ENCODE measurements at regions not wholly inside any gene's neighbourhood (a gene's known extent, or its start where the extent isn't known, plus 50 kb on each side); places are given as distances from the start of the nearest gene placed in this dataset.

GRCh38 chr14:27242874-27243273 is 645.0 kb upstream of the NOVA1 start:
- Histone ChIP-seq H3K14ac (replicated peaks; ENCODE audit: low read depth, low read length) (no peak overlapping the region), H3K4ac (ENCODE audit: low read depth, low read length) (no peak overlapping the region), H2BK20ac (ENCODE audit: low read depth, low read length) (no peak overlapping the region), H3K36me3 (ENCODE audit: control insufficient read depth, insufficient read depth, low read length) (no peaks in the 10 kb centered on the region), H3K18ac (ENCODE audit: low read depth, low read length) (no peak overlapping the region), H2BK5ac (ENCODE audit: low read depth, low read length, poor library complexity, severe bottlenecking) (no peak overlapping the region), H3K4me3 (ENCODE audit: insufficient read depth, low read depth, low read length) (no peak overlapping the region), H3K27ac (ENCODE audit: insufficient read depth, low read length) (no peak overlapping the region), H2BK15ac (ENCODE audit: low read depth, low read length) (no peak overlapping the region), H3K9me3 (ENCODE audit: control insufficient read depth, insufficient read depth, low read length) (0 out of 2 replicates have a peak, but pooled peaks cover 3% of the 10 kb centered on the region), H4K8ac (ENCODE audit: low read depth in 2 of 2, low read length in 2 of 2) (no peak overlapping the region), H3K23ac (ENCODE audit: low read depth, low read length) (no peak overlapping the region), H2AK9ac (replicated peaks; ENCODE audit: low read depth, low read length, poor library complexity) (no peak overlapping the region), H4K5ac (ENCODE audit: low read depth, low read length) (no peak overlapping the region), H4K20me1 (ENCODE audit: insufficient read depth, low read length) (no peaks in the 10 kb centered on the region), H2BK120ac (ENCODE audit: low read depth, low read length) (no peak overlapping the region), H3K4me2 (ENCODE audit: low read depth, low read length) (no peak overlapping the region), H3K9ac (ENCODE audit: low read depth, low read length) (no peak overlapping the region), H3K4me1 (ENCODE audit: control insufficient read depth, insufficient read depth, low read length) (no peaks in the 10 kb centered on the region), H2AK5ac (ENCODE audit: low read depth, low read length) (no peak overlapping the region), H3K56ac (ENCODE audit: extremely low read depth, insufficient read depth, low read length) (no peak overlapping the region), H3K27me3 (ENCODE audit: control insufficient read depth, insufficient read depth, low read length) (no peaks in the 10 kb centered on the region), H3K79me1 (ENCODE audit: low read depth in 1 of 2, low read length in 2 of 2) (no peaks in the 10 kb centered on the region), H4K91ac (ENCODE audit: insufficient read depth, low read depth, low read length) (no peak overlapping the region), H2AFZ (replicated peaks; ENCODE audit: low read length, poor library complexity) (no peak overlapping the region), H3K9me1 (ENCODE audit: insufficient read depth, low read length) (no peaks in the 10 kb centered on the region)
- WGBS, 2 experiments (ENCODE audit: extremely low coverage in 2 of 2, insufficient read length in 1 of 2), result 40% methylated on average over 1 of the region's 3 CpGs; no CpG with 5 or more reads in 1 of the 2 experiments
- POLR2A ChIA-PET (ENCODE audit: unreplicated experiment), result no interaction called here
- CTCF ChIA-PET, result no interaction called here
- DNase-seq (no peak), ATAC-seq (ENCODE audit: low read depth) (no peak)
- TF ChIP-seq SMC3 (IDR thresholded peaks at IDR 0.05; ENCODE audit: low read depth, low read length), result no peak
- dilution Hi-C loops (cut with HindIII; ENCODE audit: low sequenced_read_pairs, unreplicated experiment), result no loop called here
- in situ Hi-C loops (cut with MboI; ENCODE audit: low sequenced_read_pairs), result no loop called here
- no TSS peak for BruUV-seq (replicated peaks)
- intact Hi-C loops (cut with micrococcal nuclease), result no loop called here

Data from IMR-90 (cell line).